H9 (cell line): ENCODE measurements at regions not wholly inside any gene's neighbourhood (a gene's known extent, or its start where the extent isn't known, plus 50 kb on each side); places are given as distances from the start of the nearest gene placed in this dataset.

ENCODE experiments used
- DNase-seq: peaks from one replicate; pipeline ENCODE4 v3.0.0-alpha.2; 2017
- H2AFZ ChIP-seq: one replicate; pipeline ENCODE4 v1.6.1; 2013; ENCODE audit warnings: mild to moderate bottlenecking, low read length, control low read depth, moderate library complexity
- H2AK5ac ChIP-seq: 2 replicates; pipeline ENCODE4 v1.6.1; 2013; ENCODE audit warnings: low read length, control low read depth, mixed read lengths; ENCODE audit not compliant: insufficient read length
- H2BK120ac ChIP-seq: one replicate; pipeline ENCODE4 v1.6.1; 2013; ENCODE audit warnings: low read depth, mild to moderate bottlenecking, low read length, control low read depth, inconsistent platforms; ENCODE audit not compliant: poor library complexity, severe bottlenecking
- H2BK12ac ChIP-seq: 2 replicates; pipeline ENCODE4 v1.6.1; 2013; ENCODE audit warnings: low read length, control low read depth, mixed read lengths, low read depth; ENCODE audit not compliant: insufficient read length
- H2BK15ac ChIP-seq: 2 replicates; pipeline ENCODE4 v1.6.1; 2013; ENCODE audit warnings: low read depth, low read length, control low read depth
- H2BK20ac ChIP-seq: one replicate; pipeline ENCODE4 v1.6.1; 2013; ENCODE audit warnings: low read depth, mild to moderate bottlenecking, low read length, control low read depth, inconsistent platforms; ENCODE audit not compliant: poor library complexity, severe bottlenecking
- H2BK5ac ChIP-seq: 2 replicates; pipeline ENCODE4 v1.6.1; 2013; ENCODE audit warnings: low read length, control low read depth, mixed read lengths; ENCODE audit not compliant: insufficient read length
- H3K14ac ChIP-seq: 2 replicates; pipeline ENCODE4 v1.6.1; 2013; ENCODE audit warnings: low read length, control low read depth; ENCODE audit not compliant: insufficient read depth
- H3K18ac ChIP-seq: 2 replicates; pipeline ENCODE4 v1.6.1; 2013; ENCODE audit warnings: low read depth, mild to moderate bottlenecking, mixed read lengths, low read length, control low read depth; ENCODE audit not compliant: insufficient read length
- H3K23ac ChIP-seq: 2 replicates; pipeline ENCODE4 v1.6.1; 2013; ENCODE audit warnings: low read length, control low read depth, mixed read lengths, low read depth; ENCODE audit not compliant: insufficient read length
- H3K23me2 ChIP-seq: 2 replicates; pipeline ENCODE4 v1.6.1; 2013; ENCODE audit warnings: low read depth, mild to moderate bottlenecking, mixed read lengths, low read length, control low read depth; ENCODE audit not compliant: insufficient read length, poor library complexity, severe bottlenecking
- H3K27ac ChIP-seq: 2 replicates; pipeline ENCODE4 v1.5.1; 2013; ENCODE audit warnings: low read length, control low read depth, mixed read lengths, low read depth; ENCODE audit not compliant: insufficient read length
- H3K27me3 ChIP-seq: 2 replicates; pipeline ENCODE4 v1.6.1; 2013; ENCODE audit warnings: low read length, control low read depth, inconsistent platforms; ENCODE audit not compliant: insufficient read depth
- H3K4ac ChIP-seq: 2 replicates; pipeline ENCODE4 v1.6.1; 2013; ENCODE audit warnings: low read depth, mild to moderate bottlenecking, control low read depth, inconsistent platforms, low read length, moderate library complexity
- H3K4me1 ChIP-seq: 2 replicates; pipeline ENCODE4 v1.6.1; 2013; ENCODE audit warnings: low read length, control low read depth, inconsistent platforms; ENCODE audit not compliant: insufficient read depth
- H3K4me2 ChIP-seq: 2 replicates; pipeline ENCODE4 v1.6.1; 2013; ENCODE audit warnings: low read length, control low read depth, mixed read lengths; ENCODE audit not compliant: insufficient read length, insufficient read depth
- H3K56ac ChIP-seq: 2 replicates; pipeline ENCODE4 v1.6.1; 2013; ENCODE audit warnings: low read depth, mild to moderate bottlenecking, mixed read lengths, low read length, control low read depth; ENCODE audit not compliant: insufficient read length
- H3K79me1 ChIP-seq: 2 replicates; pipeline ENCODE4 v1.6.1; 2013; ENCODE audit warnings: low read depth, mild to moderate bottlenecking, moderate library complexity, low read length, control low read depth, inconsistent platforms; ENCODE audit not compliant: insufficient read depth, poor library complexity, severe bottlenecking
- H3K79me2 ChIP-seq: 2 replicates; pipeline ENCODE4 v1.6.1; 2013; ENCODE audit warnings: low read length, control low read depth, inconsistent platforms; ENCODE audit not compliant: insufficient read depth
- H3K9ac ChIP-seq: 2 replicates; pipeline ENCODE4 v1.6.1; 2013; ENCODE audit warnings: low read length, control low read depth, mixed read lengths; ENCODE audit not compliant: insufficient read length; ENCODE audit errors: extremely low read depth
- H3K9me3 ChIP-seq: one replicate; pipeline ENCODE4 v1.6.1; 2013; ENCODE audit warnings: low read depth, low read length, inconsistent platforms; ENCODE audit not compliant: control insufficient read depth
- H3T11ph ChIP-seq: one replicate; pipeline ENCODE4 v1.6.1; 2013; ENCODE audit warnings: mild to moderate bottlenecking, low read length, control low read depth, inconsistent platforms
- H4K20me1 ChIP-seq: one replicate; pipeline ENCODE4 v1.6.1; 2013; ENCODE audit not compliant: control insufficient read depth, insufficient read length, insufficient read depth
- H4K5ac ChIP-seq: 2 replicates; pipeline ENCODE4 v1.6.1; 2013; ENCODE audit warnings: low read depth, mild to moderate bottlenecking, mixed read lengths, low read length, control low read depth; ENCODE audit not compliant: insufficient read length
- H4K8ac ChIP-seq: replicated peaks from 2 replicates; pipeline ENCODE4 v1.6.1; 2013; ENCODE audit warnings: low read length, control low read depth, mixed read lengths, low read depth; ENCODE audit not compliant: insufficient read length
- H4K91ac ChIP-seq: 2 replicates; pipeline ENCODE4 v1.6.1; 2013; ENCODE audit warnings: low read depth, mild to moderate bottlenecking, moderate library complexity, mixed read lengths, low read length, control low read depth; ENCODE audit not compliant: insufficient read length
- H3K27ac Mint-ChIP-seq, 3 experiments: 2 replicates in 2 of 3; 3 replicates in 1 of 3; pipeline ENCODE4 v1.8.0; 2020 to 2021; ENCODE audit warnings: mixed read lengths in 3 of 3, mild to moderate bottlenecking in 1 of 3, moderate library complexity in 1 of 3
- H3K27me3 Mint-ChIP-seq: 2 replicates; pipeline ENCODE4 v1.8.0; 2021; ENCODE audit warnings: low read depth, mild to moderate bottlenecking, moderate library complexity, mixed read lengths
- H3K36me3 Mint-ChIP-seq, 3 experiments: 2 replicates in 2 of 3; 3 replicates in 1 of 3; pipeline ENCODE4 v1.8.0; 2020 to 2021; ENCODE audit warnings: low read depth in 3 of 3, mixed read lengths in 3 of 3; ENCODE audit not compliant: insufficient read depth in 1 of 3
- H3K4me1 Mint-ChIP-seq, 2 experiments: 2 replicates each; pipeline ENCODE4 v1.8.0; 2020; ENCODE audit warnings: mixed read lengths in 2 of 2
- H3K4me3 Mint-ChIP-seq, 2 experiments: 2 replicates in 1 of 2; 3 replicates in 1 of 2; pipeline ENCODE4 v1.8.0; 2020 to 2021; ENCODE audit warnings: mild to moderate bottlenecking in 2 of 2, mixed read lengths in 2 of 2, moderate library complexity in 1 of 2
- H3K9me3 Mint-ChIP-seq, 2 experiments: 2 replicates in 1 of 2; 3 replicates in 1 of 2; pipeline ENCODE4 v1.8.0; 2020; ENCODE audit warnings: mild to moderate bottlenecking in 2 of 2, mixed read lengths in 2 of 2, moderate library complexity in 1 of 2
- CTCF ChIP-seq: fragments of 200-600 bp; sonication (generic); conservative IDR thresholded peaks from 3 replicates; pipeline ENCODE4 v1.8.0; 2021; ENCODE audit warnings: antibody characterized with exemption, mild to moderate bottlenecking
- WGBS: extraction: QIAGEN DNeasy Blood & Tissue Kit; methylation state at CpG from one replicate; pipeline ENCODE4 v1.1.7; 2013; ENCODE audit warnings: missing lambda C conversion rate, low lambda C conversion rate, mixed read lengths; ENCODE audit not compliant: insufficient read length; ENCODE audit errors: extremely low coverage; 5-methylcytosine and 5-hydroxymethylcytosine counted together

GRCh38 chr2:215662715-215663114 lies 226.8 kb upstream of the FN1 start:
- Histone ChIP-seq H4K8ac (no peak overlapping the region), H3K9me3 (no peaks in the 10 kb centered on the region), H2BK120ac (no peak overlapping the region), H3K27me3 (no peaks in the 10 kb centered on the region), H3K9ac (no peak overlapping the region), H3K56ac (no peak overlapping the region), H4K5ac (no peak overlapping the region), H2BK12ac (no peak overlapping the region), H2AFZ (no peak overlapping the region), H2AK5ac (no peak overlapping the region), H3K23me2 (no peaks in the 10 kb centered on the region), H3K14ac (no peak overlapping the region), H2BK20ac (no peak overlapping the region), H3K79me1 (no peaks in the 10 kb centered on the region), H3K18ac (no peak overlapping the region), H3K4me1 (no peaks in the 10 kb centered on the region; the same call in 1 of the 2 replicates), H3K23ac (no peak overlapping the region), H3K79me2 (no peaks in the 10 kb centered on the region), H3K27ac (no peak overlapping the region), H3K4ac (no peak overlapping the region), H4K91ac (no peak overlapping the region), H2BK15ac (no peak overlapping the region), H3T11ph (no peak overlapping the region), H2BK5ac (no peak overlapping the region), H4K20me1 (no peaks in the 10 kb centered on the region), H3K4me2 (no peak overlapping the region)
- no peak overlapping the region for H3K27ac Mint-ChIP-seq
- no CpG with 5 or more reads among the region's 1 CpG for WGBS
- no peaks in the 10 kb centered on the region for H3K36me3 Mint-ChIP-seq
- H3K4me1 Mint-ChIP-seq, result no peaks in the 10 kb centered on the region; a peak in 1 of 4 replicates
- no peaks in the 10 kb centered on the region for H3K27me3 Mint-ChIP-seq
- TF ChIP-seq CTCF, result no peak
- no peaks in the 10 kb centered on the region for H3K9me3 Mint-ChIP-seq
- no peak for DNase-seq
- H3K4me3 Mint-ChIP-seq, result no peak overlapping the region
